MM.1S (cell line): ENCODE measurements at regions not wholly inside any gene's neighbourhood (a gene's known extent, or its start where the extent isn't known, plus 50 kb on each side); places are given as distances from the start of the nearest gene placed in this dataset.

Source experiments
- DNase-seq: peaks from one replicate; pipeline ENCODE4 v3.0.0-alpha.2; 2015
- H2AFZ ChIP-seq: fragments of 300-600 bp; sonication (generic); 2 replicates; pipeline ENCODE4 v1.6.0; 2016; ENCODE audit warnings: antibody characterized with exemption, low read length
- H3F3A ChIP-seq: fragments of 300-600 bp; sonication (generic); 2 replicates; pipeline ENCODE4 v1.6.1; 2016; ENCODE audit warnings: mild to moderate bottlenecking, antibody characterized with exemption, low read length, moderate library complexity, mixed read lengths; ENCODE audit not compliant: insufficient read depth
- H3K27ac ChIP-seq: fragments of 300-600 bp; sonication (generic); 2 replicates; pipeline ENCODE4 v1.5.1; 2016; ENCODE audit warnings: mild to moderate bottlenecking, low read length
- H3K27me3 ChIP-seq: fragments of 300-600 bp; sonication (generic); replicated peaks from 2 replicates; pipeline ENCODE4 v1.6.0; 2016; ENCODE audit warnings: low read length; ENCODE audit not compliant: insufficient read depth
- H3K36me3 ChIP-seq: fragments of 300-600 bp; sonication (generic); replicated peaks from 2 replicates; pipeline ENCODE4 v1.6.1; 2016; ENCODE audit warnings: mild to moderate bottlenecking, low read length, mixed read lengths; ENCODE audit not compliant: insufficient read depth
- H3K4me1 ChIP-seq: fragments of 300-600 bp; sonication (generic); 2 replicates; pipeline ENCODE4 v1.6.1; 2016; ENCODE audit warnings: low read length, mixed read lengths
- H3K4me2 ChIP-seq: fragments of 300-600 bp; sonication (generic); 2 replicates; pipeline ENCODE4 v1.6.0; 2016; ENCODE audit warnings: low read depth, low read length
- H3K4me3 ChIP-seq: fragments of 300-600 bp; sonication (generic); 2 replicates; pipeline ENCODE4 v1.5.1; 2016; ENCODE audit warnings: low read length, mixed read lengths
- H3K79me2 ChIP-seq: fragments of 300-600 bp; sonication (generic); 2 replicates; pipeline ENCODE4 v1.6.1; 2016; ENCODE audit warnings: mixed run types, low read length, mixed read lengths
- H3K9ac ChIP-seq: fragments of 300-600 bp; sonication (generic); 2 replicates; pipeline ENCODE4 v1.6.1; 2016; ENCODE audit warnings: low read length, mixed read lengths
- H3K9me2 ChIP-seq: fragments of 300-600 bp; sonication (generic); replicated peaks from 2 replicates; pipeline ENCODE4 v1.6.1; 2016; ENCODE audit warnings: mild to moderate bottlenecking, low read length, mixed read lengths; ENCODE audit not compliant: insufficient read depth
- H3K9me3 ChIP-seq: fragments of 300-600 bp; sonication (generic); replicated peaks from 2 replicates; pipeline ENCODE4 v1.6.1; 2016; ENCODE audit warnings: mild to moderate bottlenecking, low read length, mixed read lengths; ENCODE audit not compliant: insufficient read depth
- H4K20me1 ChIP-seq: fragments of 300-600 bp; sonication (generic); 2 replicates; pipeline ENCODE4 v1.6.1; 2016; ENCODE audit warnings: mild to moderate bottlenecking, low read length, moderate library complexity, mixed read lengths; ENCODE audit not compliant: insufficient read depth
- EZH2 ChIP-seq: fragments of 300-600 bp; sonication (generic); optimal IDR thresholded peaks from 2 replicates; pipeline ENCODE3; 2017; ENCODE audit warnings: low read depth, mild to moderate bottlenecking, antibody characterized with exemption, low read length, mixed read lengths
- EZH2phosphoT487 ChIP-seq: fragments of 300-600 bp; sonication (generic); IDR thresholded peaks from 2 replicates; pipeline ENCODE4 v1.6.1; 2018; ENCODE audit warnings: antibody characterized with exemption, low read length
- TF ChIP-seq, protein P1 (sequence below): fragments of 300-600 bp; sonication (generic); IDR thresholded peaks from 2 replicates; pipeline ENCODE4 v1.5.1; 2016; ENCODE audit warnings: antibody characterized with exemption, low read length, mixed read lengths

DNA sequence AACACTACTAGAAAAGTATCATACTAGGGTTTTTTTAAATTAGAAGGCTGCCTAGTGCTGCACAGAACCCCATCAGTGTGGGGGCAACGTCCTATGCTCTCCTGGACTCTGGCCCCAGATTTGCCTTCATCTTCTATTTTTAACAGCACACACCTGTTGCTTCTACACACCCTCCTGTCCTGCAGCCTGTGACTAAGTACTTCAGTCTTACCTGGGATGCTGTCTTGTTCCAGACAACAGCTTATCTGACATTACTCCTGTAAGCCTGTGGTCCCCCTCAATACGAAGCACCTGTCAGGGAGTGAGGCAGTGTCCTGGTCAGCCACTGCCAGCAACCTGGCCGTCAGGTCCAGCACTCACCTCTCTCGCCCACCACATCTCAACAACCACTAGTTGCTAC is 247.6 kb upstream of the PSMD7 start:
- Histone ChIP-seq H3F3A (no peaks in the 10 kb centered on the region), H3K36me3 (no peaks in the 10 kb centered on the region), H2AFZ (no peak overlapping the region), H3K4me3 (no peak overlapping the region), H3K4me1 (no peaks in the 10 kb centered on the region), H3K27ac (no peak overlapping the region), H4K20me1 (no peaks in the 10 kb centered on the region), H3K27me3 (no peaks in the 10 kb centered on the region), H3K79me2 (no peaks in the 10 kb centered on the region), H3K9me3 (no peaks in the 10 kb centered on the region), H3K9me2 (no peaks in the 10 kb centered on the region), H3K9ac (no peak overlapping the region), H3K4me2 (no peak overlapping the region)
- DNase-seq, result no peak
- TF ChIP-seq, protein P1, sequence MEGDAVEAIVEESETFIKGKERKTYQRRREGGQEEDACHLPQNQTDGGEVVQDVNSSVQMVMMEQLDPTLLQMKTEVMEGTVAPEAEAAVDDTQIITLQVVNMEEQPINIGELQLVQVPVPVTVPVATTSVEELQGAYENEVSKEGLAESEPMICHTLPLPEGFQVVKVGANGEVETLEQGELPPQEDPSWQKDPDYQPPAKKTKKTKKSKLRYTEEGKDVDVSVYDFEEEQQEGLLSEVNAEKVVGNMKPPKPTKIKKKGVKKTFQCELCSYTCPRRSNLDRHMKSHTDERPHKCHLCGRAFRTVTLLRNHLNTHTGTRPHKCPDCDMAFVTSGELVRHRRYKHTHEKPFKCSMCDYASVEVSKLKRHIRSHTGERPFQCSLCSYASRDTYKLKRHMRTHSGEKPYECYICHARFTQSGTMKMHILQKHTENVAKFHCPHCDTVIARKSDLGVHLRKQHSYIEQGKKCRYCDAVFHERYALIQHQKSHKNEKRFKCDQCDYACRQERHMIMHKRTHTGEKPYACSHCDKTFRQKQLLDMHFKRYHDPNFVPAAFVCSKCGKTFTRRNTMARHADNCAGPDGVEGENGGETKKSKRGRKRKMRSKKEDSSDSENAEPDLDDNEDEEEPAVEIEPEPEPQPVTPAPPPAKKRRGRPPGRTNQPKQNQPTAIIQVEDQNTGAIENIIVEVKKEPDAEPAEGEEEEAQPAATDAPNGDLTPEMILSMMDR, result no peak
- no peak for TF ChIP-seq EZH2phosphoT487
- no peak for TF ChIP-seq EZH2

DNA sequence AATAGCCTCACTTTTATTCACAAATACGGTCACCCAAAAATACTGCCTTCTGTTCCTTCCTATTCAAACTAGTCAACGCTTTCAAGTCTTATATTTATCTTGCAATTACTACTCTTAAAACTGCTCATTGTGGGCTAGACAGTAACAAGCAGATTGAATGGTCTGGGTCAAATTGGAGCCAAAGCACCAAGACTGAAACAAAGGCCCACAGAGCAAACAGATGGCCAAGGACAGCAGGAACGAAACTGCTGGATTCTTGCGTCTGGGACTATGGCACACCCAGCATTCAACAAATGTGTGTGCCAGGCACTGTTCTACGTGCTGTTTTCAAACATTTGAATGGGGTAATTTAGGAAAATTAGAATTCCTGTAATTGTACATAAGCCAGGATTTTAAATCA is 250.1 kb upstream of the PSMD7 start:
- H3K79me2 ChIP-seq, result no peaks in the 10 kb centered on the region
- H3F3A ChIP-seq, result no peaks in the 10 kb centered on the region
- no peak for DNase-seq
- no peaks in the 10 kb centered on the region for H3K9me3 ChIP-seq
- H3K4me2 ChIP-seq, result no peak overlapping the region
- H3K4me3 ChIP-seq, result no peak overlapping the region
- H2AFZ ChIP-seq, result no peak overlapping the region
- H3K27ac ChIP-seq, result no peak overlapping the region
- TF ChIP-seq, protein P1, result no peak
- no peak for TF ChIP-seq EZH2phosphoT487
- TF ChIP-seq EZH2, result no peak
- no peaks in the 10 kb centered on the region for H3K27me3 ChIP-seq
- no peak overlapping the region for H3K9ac ChIP-seq
- H4K20me1 ChIP-seq, result no peaks in the 10 kb centered on the region
- no peaks in the 10 kb centered on the region for H3K9me2 ChIP-seq
- H3K4me1 ChIP-seq, result no peaks in the 10 kb centered on the region
- no peaks in the 10 kb centered on the region for H3K36me3 ChIP-seq

DNA sequence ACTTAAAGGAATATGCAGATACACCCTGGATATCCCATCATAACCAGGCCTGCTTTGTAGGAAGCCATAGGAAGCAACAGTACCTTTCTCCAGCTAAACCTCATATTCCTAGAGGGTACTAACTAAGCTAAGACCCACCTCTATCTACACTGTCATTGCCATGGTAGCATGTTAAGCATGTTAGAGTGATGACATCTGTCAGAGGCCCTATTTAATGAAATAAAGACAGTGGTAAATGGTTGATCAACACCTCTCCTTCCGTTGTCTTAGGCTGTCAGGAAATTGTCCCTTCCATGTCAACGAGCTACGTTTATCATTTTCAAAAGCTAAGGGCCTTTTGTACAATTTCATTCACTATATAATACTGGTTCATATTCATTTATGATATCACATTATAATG is 251.1 kb upstream of the PSMD7 start:
- Histone ChIP-seq H4K20me1 (no peaks in the 10 kb centered on the region), H3F3A (no peaks in the 10 kb centered on the region), H3K27ac (no peak overlapping the region), H3K4me2 (no peak overlapping the region), H3K4me1 (no peaks in the 10 kb centered on the region), H3K79me2 (no peaks in the 10 kb centered on the region), H3K9ac (no peak overlapping the region), H3K36me3 (no peaks in the 10 kb centered on the region), H3K4me3 (no peak overlapping the region), H3K27me3 (no peaks in the 10 kb centered on the region), H2AFZ (no peak overlapping the region), H3K9me2 (no peaks in the 10 kb centered on the region), H3K9me3 (no peaks in the 10 kb centered on the region)
- TF ChIP-seq, protein P1, result no peak
- no peak for TF ChIP-seq EZH2phosphoT487
- TF ChIP-seq EZH2, result no peak
- no peak for DNase-seq
